Motor neuron (in vitro differentiated cells): ENCODE measurements at regions not wholly inside any gene's neighbourhood (a gene's known extent, or its start where the extent isn't known, plus 50 kb on each side); places are given as distances from the start of the nearest gene placed in this dataset.
"Not testable (repeated sequence)": the region's sequence is repeated elsewhere in the genome, so short reads cannot be mapped to it uniquely, and the experiment has no call there.

Experiments used
- ATAC-seq, 8 experiments: fragments of 200-7000 bp; cut with Tn5 transposase; replicated peaks in 6 of 8; 2 replicates each; pipeline ENCODE4 v1.8.0; 2021; ENCODE audit warnings: mild to moderate bottlenecking in 8 of 8, moderate library complexity in 8 of 8
- H3K27ac ChIP-seq, 2 donors: fragments of 250-450 bp; sonication (Bioruptor Pico); 2 replicates each; pipeline ENCODE4 v1.9.0; 2021; ENCODE audit warnings: antibody characterized with exemption in 2 of 2, mild to moderate bottlenecking in 2 of 2, moderate library complexity in 1 of 2
- H3K4me1 ChIP-seq, 2 donors: fragments of 250-450 bp; sonication (Bioruptor Pico); replicated peaks in 1 of 2; 2 replicates each; pipeline ENCODE4 v1.6.1; 2021; ENCODE audit warnings: antibody characterized with exemption in 2 of 2, mild to moderate bottlenecking in 2 of 2, moderate library complexity in 1 of 2
- H3K4me3 ChIP-seq, 5 donors: fragments of 250-450 bp; sonication (Bioruptor Pico); 2 replicates each; pipeline ENCODE4 v1.9.0; 2021; ENCODE audit warnings: antibody characterized with exemption in 5 of 5, mild to moderate bottlenecking in 5 of 5, moderate library complexity in 4 of 5
- WGBS, 10 experiments: fragments of 450-650 bp; shearing (Covaris generic); methylation state at CpG; one replicate each; pipeline ENCODE4 v1.0.0; 2022; 5-methylcytosine and 5-hydroxymethylcytosine counted together
- in situ Hi-C, 9 experiments: fragments of 400-800 bp; cut with MboI; loops; one replicate each; pipeline ENCODE4 v1.15.0; 2021; ENCODE audit warnings: low sequenced_read_pairs in 9 of 9, low pct_unique_long_range_greater_than_20kb in 2 of 9; ENCODE audit not compliant: unreplicated experiment in 9 of 9

- 0 to 100% (median 96%) methylated on average over 1 to 4 of the region's 8 CpGs; no CpG with 5 or more reads in 6 of the 10 experiments for WGBS, 10 experiments
- not testable (repeated sequence) for H3K4me1 ChIP-seq, H3K27ac ChIP-seq, H3K4me3 ChIP-seq, ATAC-seq
- in situ Hi-C loops, result loop anchor here in 1 of 9 experiments (25.0 kb wide), 1 partner anchor 447 kb away; no protein-coding TSS in a partner anchor
Measured at GRCh38 chr4:159934602-159935001, 831.7 kb downstream of the RAPGEF2 start.

DNA sequence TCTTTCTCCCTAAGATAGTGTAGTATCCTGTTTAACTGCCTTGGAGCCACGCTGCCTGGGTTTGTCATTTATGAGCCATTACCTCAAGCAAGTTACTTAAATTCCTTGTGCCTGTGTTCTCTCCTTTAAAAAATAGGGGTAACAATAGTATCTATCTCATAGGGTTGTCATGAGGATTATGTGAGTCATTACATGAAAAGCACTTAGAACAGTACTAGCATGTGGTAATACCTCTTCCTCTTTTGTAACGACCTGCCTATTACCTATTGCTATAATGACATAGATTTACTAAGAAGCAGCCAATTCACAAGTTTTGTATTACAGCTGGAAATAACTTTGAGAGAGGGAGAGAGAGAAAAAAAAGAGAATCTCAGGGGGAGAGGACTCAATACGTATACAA, 834.7 kb downstream of the RAPGEF2 start:
- no peak overlapping the region for H3K27ac ChIP-seq
- H3K4me3 ChIP-seq, result no peak overlapping the region
- no peak for ATAC-seq
- 0 to 100% (median 80%) methylated on average over 1 to 3 of the region's 3 CpGs; no CpG with 5 or more reads in 1 of the 10 experiments for WGBS, 10 experiments
- no peaks in the 10 kb centered on the region for H3K4me1 ChIP-seq
- in situ Hi-C loops, result loop anchor here in 1 of 9 experiments (25.0 kb wide), 1 partner anchor 450 kb away; no protein-coding TSS in a partner anchor

DNA sequence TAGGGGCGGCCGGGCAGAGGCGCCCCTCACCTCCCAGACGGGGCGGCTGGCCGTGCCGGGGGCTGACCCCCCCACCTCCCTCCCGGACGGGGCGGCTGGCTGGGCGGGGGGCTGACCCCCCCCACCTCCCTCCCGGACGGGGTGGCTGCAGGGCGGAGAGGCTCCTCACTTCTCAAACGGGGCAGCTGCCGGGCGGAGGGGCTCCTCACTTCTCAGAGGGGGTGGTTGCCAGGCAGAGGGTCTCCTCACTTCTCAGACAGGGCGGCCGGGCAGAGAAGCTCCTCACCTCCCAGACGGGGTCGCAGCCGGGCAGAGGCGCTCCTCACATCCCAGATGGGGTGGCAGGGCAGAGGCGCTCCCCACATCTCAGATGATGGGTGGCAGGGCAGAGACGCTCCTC, 836.8 kb downstream of the RAPGEF2 start:
- H3K4me1 ChIP-seq, H3K27ac ChIP-seq, ATAC-seq, H3K4me3 ChIP-seq: not testable (repeated sequence)
- WGBS, 10 experiments, result no CpG with 5 or more reads among the region's 25 CpGs
- in situ Hi-C loops, result loop anchor here in 1 of 9 experiments (25.0 kb wide), 1 partner anchor 452 kb away; no protein-coding TSS in a partner anchor

DNA sequence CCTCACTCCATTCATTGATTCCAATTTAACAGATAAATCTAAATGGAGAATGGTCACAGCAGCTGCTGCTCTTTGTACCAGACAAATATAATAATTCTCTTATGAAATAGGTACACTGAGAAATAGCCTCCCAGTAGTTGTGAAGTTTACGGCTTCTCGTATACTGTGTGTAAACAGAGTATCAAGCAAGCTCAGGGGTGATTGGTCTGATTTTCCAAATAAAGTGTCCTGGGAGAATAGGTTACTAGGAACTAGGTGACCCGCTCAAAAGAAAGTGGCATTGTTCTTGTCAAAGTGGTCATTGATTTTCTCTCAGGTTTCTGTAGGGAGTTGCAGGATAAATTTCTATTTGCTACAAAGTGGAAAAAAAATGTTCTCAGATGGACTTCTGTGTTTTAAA, 838.2 kb downstream of the RAPGEF2 start:
- no peak for ATAC-seq
- in situ Hi-C loops, result loop anchor here in 1 of 9 experiments (25.0 kb wide), 1 partner anchor 454 kb away; no protein-coding TSS in a partner anchor
- 20 to 100% (median 82%) methylated on average over 1 to 3 of the region's 3 CpGs; no CpG with 5 or more reads in 1 of the 10 experiments for WGBS, 10 experiments
- Histone ChIP-seq H3K27ac (no peak overlapping the region), H3K4me3 (no peak overlapping the region), H3K4me1 (no peaks in the 10 kb centered on the region)

GRCh38 chr4:159944477-159944876, 841.6 kb downstream of the RAPGEF2 start:
- no peak overlapping the region for H3K4me3 ChIP-seq
- ATAC-seq, result no peak
- in situ Hi-C loops, result loop anchor here in 1 of 9 experiments (25.0 kb wide), 1 partner anchor 457 kb away; no protein-coding TSS in a partner anchor
- H3K4me1 ChIP-seq, result no peaks in the 10 kb centered on the region
- WGBS, 10 experiments, result 27 to 100% (median 78%) methylated on average over 3 to 4 of the region's 4 CpGs
- no peak overlapping the region for H3K27ac ChIP-seq

DNA sequence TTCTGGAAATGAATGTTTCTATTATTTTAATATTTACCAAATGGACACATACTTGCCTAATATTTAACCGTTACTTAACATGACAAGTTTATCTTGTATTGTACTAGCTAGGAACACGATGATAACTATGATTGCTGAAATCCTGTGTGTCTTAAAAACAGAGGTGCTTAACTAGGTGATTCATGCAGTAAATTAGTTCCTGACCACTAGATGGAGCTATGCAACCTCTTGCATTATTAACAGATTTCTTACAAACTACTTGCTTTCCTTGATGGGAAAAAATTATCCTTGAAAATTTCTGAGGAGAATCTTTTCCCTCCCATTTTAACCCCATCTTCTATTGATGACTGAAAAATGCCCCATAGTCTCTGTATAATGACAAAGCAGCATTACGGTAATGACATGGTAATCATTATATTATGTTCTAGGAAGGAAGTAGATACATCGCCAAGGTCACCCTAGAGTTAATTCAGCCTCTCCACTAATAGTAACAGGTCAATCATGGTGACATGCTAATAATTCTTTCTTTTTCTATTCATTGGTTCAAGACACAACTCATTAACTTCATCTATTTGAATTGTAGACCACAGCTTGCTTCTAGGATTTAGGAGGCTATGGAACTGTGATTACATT, 844.2 kb downstream of the RAPGEF2 start:
- ATAC-seq, result peak in 5 of 8 experiments; percentile 31 to 57 (median 40)
- in situ Hi-C loops, result loop anchor here in 1 of 9 experiments (25.0 kb wide), 1 partner anchor 460 kb away; no protein-coding TSS in a partner anchor

GRCh38 chr4:159950707-159951106, 847.8 kb downstream of the RAPGEF2 start:
- WGBS, 10 experiments, result 0 to 83% (median 33%) methylated on average over 1 of the region's 1 CpG; no CpG with 5 or more reads in 5 of the 10 experiments
- no peak for ATAC-seq

More for the DNA sequence above, 844.2 kb downstream of the RAPGEF2 start:
- Histone ChIP-seq H3K27ac (no peak overlapping the region), H3K4me3 (no peak overlapping the region), H3K4me1 (no peaks in the 10 kb centered on the region)
- 19 to 93% (median 30%) methylated on average over 2 to 4 of the region's 4 CpGs for WGBS, 10 experiments

GRCh38 chr4:159966746-159967145, 863.9 kb downstream of the RAPGEF2 start:
- in situ Hi-C loops, result no loop called here
- Histone ChIP-seq H3K4me1 (no peaks in the 10 kb centered on the region), H3K27ac (no peak overlapping the region), H3K4me3 (no peak overlapping the region)
- ATAC-seq, result no peak
- WGBS, 10 experiments, result 20 to 86% (median 80%) methylated on average over 1 to 3 of the region's 4 CpGs; no CpG with 5 or more reads in 7 of the 10 experiments

More at GRCh38 chr4:159950707-159951106, 847.8 kb downstream of the RAPGEF2 start:
- in situ Hi-C loops, result no loop called here
- Histone ChIP-seq H3K27ac (no peak overlapping the region), H3K4me3 (no peak overlapping the region), H3K4me1 (no peaks in the 10 kb centered on the region)

DNA sequence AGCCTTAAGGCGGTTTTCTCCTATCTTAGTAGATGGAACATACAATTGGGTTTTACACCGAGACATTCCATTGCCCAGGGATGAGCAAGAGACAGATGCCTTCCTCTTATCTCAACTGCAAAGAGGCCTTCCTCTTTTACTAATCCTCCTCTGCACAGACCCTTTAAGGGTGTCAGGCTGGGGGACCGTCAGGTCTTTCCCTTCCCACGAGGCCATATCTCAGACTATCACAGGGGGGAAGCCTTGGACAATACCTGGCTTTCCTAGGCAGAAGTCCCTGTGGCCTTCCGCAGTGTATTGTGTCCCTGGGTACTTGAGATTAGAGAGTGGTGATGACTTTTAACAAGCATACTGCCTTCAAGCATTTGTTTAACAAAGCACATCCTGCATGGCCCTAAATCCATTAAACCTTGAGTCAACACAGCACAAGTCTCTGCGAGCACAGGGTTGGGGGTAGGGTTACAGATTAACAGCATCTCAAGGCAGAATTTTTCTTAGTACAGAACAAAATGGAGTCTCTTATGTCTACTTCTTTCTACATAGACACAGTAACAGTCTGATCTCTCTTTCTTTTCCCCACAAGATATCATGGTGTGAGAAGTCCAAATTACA, 874.1 kb downstream of the RAPGEF2 start:
- WGBS, 10 experiments, result 47 to 60% (median 51%) methylated on average over 1 to 3 of the region's 6 CpGs; no CpG with 5 or more reads in 7 of the 10 experiments
- ATAC-seq, H3K4me1 ChIP-seq, H3K4me3 ChIP-seq, H3K27ac ChIP-seq, in situ Hi-C loops: not testable (repeated sequence)

DNA sequence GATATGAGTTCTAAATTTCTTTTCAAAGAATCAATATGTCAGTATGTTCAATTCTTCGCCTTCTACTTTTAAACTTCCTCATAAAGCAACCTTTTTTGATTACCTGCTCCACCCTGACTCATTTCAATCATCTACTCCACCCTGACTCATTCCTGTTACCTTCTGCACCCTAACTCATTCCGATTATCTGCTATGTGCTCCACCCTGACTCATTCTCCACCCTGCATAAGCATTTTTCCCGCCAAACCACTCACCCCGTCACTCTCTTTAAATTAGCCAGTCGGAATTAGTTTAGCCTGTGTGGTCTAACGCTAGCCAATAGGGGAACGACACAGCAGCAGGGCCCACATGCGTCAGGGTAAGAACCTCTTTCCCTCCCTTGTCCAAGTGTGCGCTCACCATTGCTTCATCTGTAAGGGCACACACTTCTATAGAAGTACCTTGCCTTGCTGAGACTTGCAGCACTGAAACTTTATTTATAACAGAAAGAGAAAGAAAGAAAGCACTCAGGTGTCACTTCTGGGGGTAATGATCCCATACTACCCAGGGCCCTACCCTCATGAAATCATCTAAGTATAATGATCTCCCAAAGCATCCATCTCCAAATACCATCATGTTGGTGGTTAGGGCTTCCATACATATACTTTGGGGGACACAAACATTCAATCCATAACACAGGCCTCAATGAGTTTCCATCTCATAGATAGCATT, 875.2 kb downstream of the RAPGEF2 start:
- no peak overlapping the region for H3K4me3 ChIP-seq
- no peak for ATAC-seq
- in situ Hi-C loops, result no loop called here
- no peak overlapping the region for H3K27ac ChIP-seq
- WGBS, 10 experiments, result 11 to 100% (median 82%) methylated on average over 1 to 7 of the region's 9 CpGs; no CpG with 5 or more reads in 1 of the 10 experiments
- peaks cover 0 to 4% of the 10 kb centered on the region in 2 donors for H3K4me1 ChIP-seq

DNA sequence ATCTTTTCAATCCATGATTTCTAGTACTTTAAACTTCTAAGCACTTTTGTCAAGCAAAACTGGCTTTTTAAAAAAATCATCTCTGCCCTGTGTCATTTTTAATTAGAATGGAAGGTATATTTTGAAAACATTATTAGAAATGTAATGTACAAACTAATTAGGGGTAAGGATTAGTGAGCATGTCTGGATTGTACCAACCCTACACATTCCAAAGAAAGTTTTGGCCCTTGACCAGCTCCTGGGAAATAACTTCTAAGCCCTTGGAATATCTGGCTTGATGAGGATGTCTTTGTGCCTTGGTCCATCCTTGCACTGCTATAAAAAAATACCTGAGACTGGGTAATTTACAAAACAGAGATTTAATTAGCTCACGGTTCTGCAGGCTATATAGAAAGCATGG, 876.5 kb downstream of the RAPGEF2 start:
- Histone ChIP-seq H3K4me3 (no peak overlapping the region), H3K27ac (no peak overlapping the region), H3K4me1 (peaks cover 0 to 4% of the 10 kb centered on the region in 2 donors)
- in situ Hi-C loops, result no loop called here
- WGBS, 10 experiments, result 0 to 78% (median 14%) methylated on average over 1 of the region's 1 CpG; no CpG with 5 or more reads in 7 of the 10 experiments
- no peak for ATAC-seq

DNA sequence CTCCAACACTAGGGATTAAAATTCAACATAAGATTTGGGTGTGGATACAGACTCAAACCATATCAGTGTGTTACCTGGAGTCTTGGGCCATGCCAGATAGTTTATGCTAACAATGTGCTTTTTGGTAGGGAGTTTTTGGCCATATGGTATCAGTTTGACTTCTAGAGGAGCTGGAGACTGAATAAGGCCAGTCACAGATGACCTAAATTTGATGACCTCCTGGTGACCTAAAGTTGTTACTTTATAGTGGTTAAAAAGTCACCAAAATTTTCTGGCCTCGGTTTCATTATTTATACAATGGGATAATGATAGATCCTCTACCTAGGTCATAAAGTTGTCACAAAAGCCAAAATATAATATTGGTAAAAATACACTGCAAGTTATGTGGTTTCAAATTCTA, 877.1 kb downstream of the RAPGEF2 start:
- H3K4me1 ChIP-seq, result peaks cover 0 to 4% of the 10 kb centered on the region in 2 donors
- no peak overlapping the region for H3K27ac ChIP-seq
- in situ Hi-C loops, result no loop called here
- no peak overlapping the region for H3K4me3 ChIP-seq
- WGBS, 10 experiments, result 0 to 100% (median 46%) methylated on average over 1 of the region's 1 CpG; no CpG with 5 or more reads in 2 of the 10 experiments
- ATAC-seq, result no peak
